ENCODE measurements at regions not wholly inside any gene's neighbourhood (a gene's known extent, or its start where the extent isn't known, plus 50 kb on each side); places are given as distances from the start of the nearest gene placed in this dataset.

DNA sequence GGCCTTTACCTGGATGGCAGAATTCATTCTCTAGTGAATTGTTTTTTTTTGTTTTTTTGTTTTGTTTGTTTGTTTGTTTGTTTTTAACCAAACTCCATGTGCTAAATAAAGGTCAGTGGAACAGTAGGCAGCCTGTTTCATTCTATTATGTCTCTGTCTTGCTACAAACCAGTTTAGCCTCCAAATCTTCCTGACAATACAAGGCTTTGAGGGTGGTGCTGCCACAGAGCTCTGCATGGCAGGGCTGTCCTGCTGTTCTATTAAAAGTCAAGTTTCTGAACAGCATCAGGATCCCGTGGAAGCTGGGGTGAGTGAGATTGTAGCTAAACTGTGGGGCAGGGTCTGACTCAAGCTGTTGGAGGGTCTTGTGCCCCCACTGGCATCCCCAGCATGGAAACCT, 144.1 kb upstream of the MAST4 start:
- no peaks in the 10 kb centered on the region for H3K36me3 ChIP-seq (ENCODE audit: control insufficient read depth in 4 of 4, insufficient read depth in 3 of 4, low read depth in 1 of 4, low read length in 3 of 4)
- H3K9me3 ChIP-seq (ENCODE audit: control insufficient read depth in 4 of 4, low read length in 3 of 4), result no peaks in the 10 kb centered on the region
- TF ChIP-seq SP1 (IDR thresholded peaks at IDR 0.05) (no peak), RAD21 (IDR thresholded peaks at IDR 0.05) (no peak), JUND (IDR thresholded peaks at IDR 0.05) (no peak), TAF1 (conservative IDR thresholded peaks at IDR 0.05) (no peak), YY1 (IDR thresholded peaks at IDR 0.05) (no peak), GABPA (IDR thresholded peaks at IDR 0.05 in 1 of 2, conservative IDR thresholded peaks at IDR 0.05 in 1 of 2) (no peak), HNF4A (conservative IDR thresholded peaks at IDR 0.05) (no peak), NR2F2 (IDR thresholded peaks at IDR 0.05) (no peak), EGR1 (IDR thresholded peaks at IDR 0.05; ENCODE audit: low read depth in 2 of 2) (no peak), FOXA1 (IDR thresholded peaks at IDR 0.05) (no peak)
- TF ChIP-seq, protein P1, sequence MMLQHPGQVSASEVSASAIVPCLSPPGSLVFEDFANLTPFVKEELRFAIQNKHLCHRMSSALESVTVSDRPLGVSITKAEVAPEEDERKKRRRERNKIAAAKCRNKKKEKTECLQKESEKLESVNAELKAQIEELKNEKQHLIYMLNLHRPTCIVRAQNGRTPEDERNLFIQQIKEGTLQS (IDR thresholded peaks at IDR 0.05), result no peak
- no peak overlapping the region for H3K27ac ChIP-seq (ENCODE audit: low read depth in 1 of 2, low read length in 2 of 2)
- 78% methylated on average over 1 of the region's 1 CpG for WGBS
- no peak for DNase-seq (ENCODE audit: low spot score)
- H3K27me3 ChIP-seq (ENCODE audit: control insufficient read depth in 4 of 4, insufficient read depth in 4 of 4, low read length in 3 of 4), result no peaks in the 10 kb centered on the region
- no peak overlapping the region for H3K9ac ChIP-seq (ENCODE audit: low read depth in 1 of 2, low read length in 2 of 2)
- H3K4me1 ChIP-seq (ENCODE audit: control insufficient read depth in 4 of 4, insufficient read depth in 4 of 4, low read length in 3 of 4), result no peaks in the 10 kb centered on the region
- no peak overlapping the region for H3K4me3 ChIP-seq (ENCODE audit: low read depth in 1 of 3, low read length in 3 of 3)

- Histone ChIP-seq H3K4me1 (ENCODE audit: control insufficient read depth in 4 of 4, insufficient read depth in 4 of 4, low read length in 3 of 4) (no peaks in the 10 kb centered on the region), H3K36me3 (ENCODE audit: control insufficient read depth in 4 of 4, insufficient read depth in 3 of 4, low read depth in 1 of 4, low read length in 3 of 4) (no peaks in the 10 kb centered on the region), H3K27ac (ENCODE audit: low read depth in 1 of 2, low read length in 2 of 2) (no peak overlapping the region), H3K9me3 (ENCODE audit: control insufficient read depth in 4 of 4, low read length in 3 of 4) (no peaks in the 10 kb centered on the region), H3K4me3 (ENCODE audit: low read depth in 1 of 3, low read length in 3 of 3) (no peak overlapping the region), H3K9ac (ENCODE audit: low read depth in 1 of 2, low read length in 2 of 2) (no peak overlapping the region), H3K27me3 (ENCODE audit: control insufficient read depth in 4 of 4, insufficient read depth in 4 of 4, low read length in 3 of 4) (no peaks in the 10 kb centered on the region)
- TF ChIP-seq, protein P1 (IDR thresholded peaks at IDR 0.05), result no peak
- TF ChIP-seq GABPA (IDR thresholded peaks at IDR 0.05 in 1 of 2, conservative IDR thresholded peaks at IDR 0.05 in 1 of 2), result no peak
- TF ChIP-seq, protein P2, sequence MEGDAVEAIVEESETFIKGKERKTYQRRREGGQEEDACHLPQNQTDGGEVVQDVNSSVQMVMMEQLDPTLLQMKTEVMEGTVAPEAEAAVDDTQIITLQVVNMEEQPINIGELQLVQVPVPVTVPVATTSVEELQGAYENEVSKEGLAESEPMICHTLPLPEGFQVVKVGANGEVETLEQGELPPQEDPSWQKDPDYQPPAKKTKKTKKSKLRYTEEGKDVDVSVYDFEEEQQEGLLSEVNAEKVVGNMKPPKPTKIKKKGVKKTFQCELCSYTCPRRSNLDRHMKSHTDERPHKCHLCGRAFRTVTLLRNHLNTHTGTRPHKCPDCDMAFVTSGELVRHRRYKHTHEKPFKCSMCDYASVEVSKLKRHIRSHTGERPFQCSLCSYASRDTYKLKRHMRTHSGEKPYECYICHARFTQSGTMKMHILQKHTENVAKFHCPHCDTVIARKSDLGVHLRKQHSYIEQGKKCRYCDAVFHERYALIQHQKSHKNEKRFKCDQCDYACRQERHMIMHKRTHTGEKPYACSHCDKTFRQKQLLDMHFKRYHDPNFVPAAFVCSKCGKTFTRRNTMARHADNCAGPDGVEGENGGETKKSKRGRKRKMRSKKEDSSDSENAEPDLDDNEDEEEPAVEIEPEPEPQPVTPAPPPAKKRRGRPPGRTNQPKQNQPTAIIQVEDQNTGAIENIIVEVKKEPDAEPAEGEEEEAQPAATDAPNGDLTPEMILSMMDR (IDR thresholded peaks at IDR 0.05; ENCODE audit: low read depth, low read length, missing input control), result no peak
- no peak for TF ChIP-seq EGR1 (IDR thresholded peaks at IDR 0.05; ENCODE audit: low read depth in 2 of 2)
- TF ChIP-seq JUND (IDR thresholded peaks at IDR 0.05), result no peak
- no peak for TF ChIP-seq HNF4G (IDR thresholded peaks at IDR 0.05)
- no peak for TF ChIP-seq NR2F2 (IDR thresholded peaks at IDR 0.05)
- TF ChIP-seq MAX (IDR thresholded peaks at IDR 0.05), result no peak
- no peak for DNase-seq (ENCODE audit: low spot score)
- 78% methylated on average over 13 of the region's 13 CpGs for WGBS
Measured at GRCh38 chr5:66454186-66455078, 141.8 kb upstream of the MAST4 start.

- 82% methylated on average over 3 of the region's 3 CpGs for WGBS
- Histone ChIP-seq H3K9ac (ENCODE audit: low read depth in 1 of 2, low read length in 2 of 2) (no peak overlapping the region), H3K27ac (ENCODE audit: low read depth in 1 of 2, low read length in 2 of 2) (no peak overlapping the region), H3K36me3 (ENCODE audit: control insufficient read depth in 4 of 4, insufficient read depth in 3 of 4, low read depth in 1 of 4, low read length in 3 of 4) (no peaks in the 10 kb centered on the region), H3K27me3 (ENCODE audit: control insufficient read depth in 4 of 4, insufficient read depth in 4 of 4, low read length in 3 of 4) (no peaks in the 10 kb centered on the region), H3K9me3 (ENCODE audit: control insufficient read depth in 4 of 4, low read length in 3 of 4) (peaks cover 0 to 2% (median 0%) of the 10 kb centered on the region in 4 donors), H3K4me1 (ENCODE audit: control insufficient read depth in 4 of 4, insufficient read depth in 4 of 4, low read length in 3 of 4) (no peaks in the 10 kb centered on the region), H3K4me3 (ENCODE audit: low read depth in 1 of 3, low read length in 3 of 3) (no peak overlapping the region)
- no peak for DNase-seq (ENCODE audit: low spot score)
- TF ChIP-seq FOXA2 (IDR thresholded peaks at IDR 0.05) (no peak), RAD21 (IDR thresholded peaks at IDR 0.05) (no peak), HNF4A (conservative IDR thresholded peaks at IDR 0.05) (no peak), RXRA (IDR thresholded peaks at IDR 0.05) (no peak), MAX (IDR thresholded peaks at IDR 0.05) (no peak), YY1 (IDR thresholded peaks at IDR 0.05) (no peak), EGR1 (IDR thresholded peaks at IDR 0.05; ENCODE audit: low read depth in 2 of 2) (no peak), NR2F2 (IDR thresholded peaks at IDR 0.05) (no peak), JUND (IDR thresholded peaks at IDR 0.05) (no peak), TAF1 (conservative IDR thresholded peaks at IDR 0.05) (no peak), GABPA (IDR thresholded peaks at IDR 0.05 in 1 of 2, conservative IDR thresholded peaks at IDR 0.05 in 1 of 2) (no peak), ZBTB33 (IDR thresholded peaks at IDR 0.05) (no peak), HNF4G (IDR thresholded peaks at IDR 0.05) (no peak), FOXA1 (IDR thresholded peaks at IDR 0.05) (no peak), SP1 (IDR thresholded peaks at IDR 0.05) (no peak)
- TF ChIP-seq, protein P1 (IDR thresholded peaks at IDR 0.05), result no peak
- TF ChIP-seq, protein P2 (IDR thresholded peaks at IDR 0.05; ENCODE audit: low read depth, low read length, missing input control), result no peak
Measured at GRCh38 chr5:66459728-66460127, 136.5 kb upstream of the MAST4 start.

Data from liver (tissue), 8 donors.